HUES6 (cell line): ENCODE measurements at regions not wholly inside any gene's neighbourhood (a gene's known extent, or its start where the extent isn't known, plus 50 kb on each side); places are given as distances from the start of the nearest gene placed in this dataset.
"Not testable (repeated sequence)": the region's sequence is repeated elsewhere in the genome, so short reads cannot be mapped to it uniquely, and the experiment has no call there.

Source experiments
- H3K27ac ChIP-seq: 2 replicates; pipeline ENCODE4 v1.7.0; 2013; ENCODE audit warnings: low read depth, mild to moderate bottlenecking, low read length, inconsistent platforms
- H3K27me3 ChIP-seq: 2 replicates; pipeline ENCODE4 v1.6.1; 2013; ENCODE audit warnings: low read length; ENCODE audit not compliant: control insufficient read depth, insufficient read depth
- H3K36me3 ChIP-seq: 2 replicates; pipeline ENCODE4 v1.6.1; 2013; ENCODE audit warnings: low read length; ENCODE audit not compliant: control insufficient read depth, insufficient read depth
- H3K4me1 ChIP-seq: 2 replicates; pipeline ENCODE4 v1.6.1; 2013; ENCODE audit warnings: low read length; ENCODE audit not compliant: control insufficient read depth, insufficient read depth
- H3K4me3 ChIP-seq: 2 replicates; pipeline ENCODE4 v1.5.1; 2013; ENCODE audit warnings: low read depth, low read length
- H3K9ac ChIP-seq: one replicate; pipeline ENCODE4 v1.6.1; 2013; ENCODE audit warnings: mild to moderate bottlenecking, low read length
- H3K9me3 ChIP-seq: 2 replicates; pipeline ENCODE4 v1.6.1; 2013; ENCODE audit warnings: low read depth, low read length; ENCODE audit not compliant: control insufficient read depth, insufficient read depth

DNA sequence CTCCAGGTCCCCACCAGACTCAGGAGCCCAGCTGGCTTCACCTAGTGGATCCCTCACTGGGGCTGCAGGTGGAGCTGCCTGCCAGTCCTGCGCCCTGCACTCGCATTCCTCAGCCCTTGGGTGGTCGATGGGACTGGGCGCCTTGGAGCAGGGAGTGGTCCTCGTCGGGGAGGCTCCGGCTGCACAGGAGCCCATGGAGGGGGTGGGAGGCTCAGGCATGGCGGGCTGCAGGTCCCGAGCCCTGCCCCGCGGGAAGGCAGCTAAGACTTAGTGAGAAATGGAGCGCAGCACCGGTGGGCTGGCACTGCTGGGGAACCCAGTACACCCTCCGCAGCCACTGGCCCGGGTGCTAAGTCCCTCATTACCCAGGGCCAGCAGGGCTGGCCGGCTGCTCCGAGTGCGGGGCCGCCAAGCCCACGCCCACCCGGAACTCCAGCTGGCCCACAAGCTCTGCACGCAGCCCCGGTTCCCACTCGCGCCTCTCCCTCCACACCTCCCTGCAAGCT lies 203.4 kb downstream of the DSC3 start:
- not testable (repeated sequence) for H3K27ac ChIP-seq, H3K36me3 ChIP-seq, H3K4me3 ChIP-seq, H3K9ac ChIP-seq, H3K4me1 ChIP-seq, H3K27me3 ChIP-seq, H3K9me3 ChIP-seq

DNA sequence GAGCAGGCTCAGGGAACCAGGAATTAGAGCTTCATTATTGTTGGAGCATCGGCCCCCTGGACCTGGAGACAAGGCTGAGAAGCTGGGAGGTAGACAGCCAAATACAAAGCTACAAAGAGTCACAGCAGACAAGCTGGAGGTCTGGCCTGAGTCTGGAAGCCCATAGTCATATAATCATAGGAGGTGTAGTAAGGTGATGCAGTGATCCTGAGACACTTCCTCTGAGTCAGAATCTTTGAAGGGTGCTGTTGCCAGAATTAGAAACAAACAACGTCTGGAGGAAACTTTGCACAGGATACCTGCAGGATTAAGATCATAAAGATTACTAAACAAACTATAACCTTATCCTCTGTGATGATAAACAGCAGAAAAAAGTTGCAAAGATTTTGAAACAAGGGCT lies 213.8 kb downstream of the DSC3 start:
- H3K36me3 ChIP-seq: no peaks in the 10 kb centered on the region
- H3K9me3 ChIP-seq: no peaks in the 10 kb centered on the region
- no peak overlapping the region for H3K27ac ChIP-seq
- H3K9ac ChIP-seq: no peak overlapping the region
- H3K4me1 ChIP-seq: no peaks in the 10 kb centered on the region
- no peak overlapping the region for H3K4me3 ChIP-seq
- H3K27me3 ChIP-seq: no peaks in the 10 kb centered on the region

GRCh38 chr18:30819619-30820018 lies 222.9 kb downstream of the DSC3 start:
- Histone ChIP-seq H3K36me3 (no peaks in the 10 kb centered on the region), H3K27me3 (no peaks in the 10 kb centered on the region), H3K9ac (no peak overlapping the region), H3K27ac (no peak overlapping the region), H3K4me3 (no peak overlapping the region), H3K4me1 (no peaks in the 10 kb centered on the region), H3K9me3 (peaks cover 20% of the 10 kb centered on the region)

GRCh38 chr18:30814446-30814845 lies 228.1 kb downstream of the DSC3 start:
- Histone ChIP-seq H3K4me1 (no peaks in the 10 kb centered on the region), H3K27me3 (no peaks in the 10 kb centered on the region), H3K27ac (no peak overlapping the region), H3K9ac (no peak overlapping the region), H3K9me3 (peaks cover 24% of the 10 kb centered on the region), H3K36me3 (no peaks in the 10 kb centered on the region), H3K4me3 (no peak overlapping the region)

GRCh38 chr18:30811580-30811979 lies 231.0 kb downstream of the DSC3 start:
- Histone ChIP-seq H3K36me3 (no peaks in the 10 kb centered on the region), H3K4me3 (no peak overlapping the region), H3K9ac (no peak overlapping the region), H3K27me3 (no peaks in the 10 kb centered on the region), H3K4me1 (no peaks in the 10 kb centered on the region; the same call in 1 of the 2 replicates), H3K27ac (no peak overlapping the region), H3K9me3 (peaks cover 19% of the 10 kb centered on the region)

GRCh38 chr18:30810580-30810979 lies 232.0 kb downstream of the DSC3 start:
- Histone ChIP-seq H3K27me3 (no peaks in the 10 kb centered on the region), H3K4me1 (no peaks in the 10 kb centered on the region; the same call in 1 of the 2 replicates), H3K36me3 (no peaks in the 10 kb centered on the region), H3K9ac (no peak overlapping the region), H3K9me3 (peaks cover 13% of the 10 kb centered on the region), H3K4me3 (no peak overlapping the region), H3K27ac (no peak overlapping the region)

DNA sequence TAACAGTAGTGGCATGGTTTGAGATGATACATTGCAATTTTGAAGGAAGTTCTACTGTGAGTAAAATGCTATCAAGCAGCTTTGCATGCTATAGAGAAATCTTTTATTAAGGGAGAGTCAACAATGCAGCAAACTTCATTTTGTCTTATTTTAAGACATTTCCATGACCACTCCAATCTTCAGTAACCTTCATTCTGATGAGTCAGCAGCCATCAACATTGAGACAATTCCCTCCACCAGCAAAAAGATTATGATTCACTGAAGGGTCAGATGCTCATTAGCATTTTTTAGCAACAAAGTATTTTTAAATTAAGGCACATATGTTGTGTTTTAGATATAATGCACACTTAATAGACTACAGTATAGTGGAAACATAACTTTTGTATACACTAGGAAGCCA lies 235.7 kb downstream of the DSC3 start:
- H3K36me3 ChIP-seq: no peaks in the 10 kb centered on the region
- H3K4me3 ChIP-seq: no peak overlapping the region
- H3K27me3 ChIP-seq: no peaks in the 10 kb centered on the region
- H3K4me1 ChIP-seq: no peaks in the 10 kb centered on the region; the same call in 1 of the 2 replicates
- H3K27ac ChIP-seq: no peak overlapping the region
- no peak overlapping the region for H3K9ac ChIP-seq
- H3K9me3 ChIP-seq: peaks cover 4% of the 10 kb centered on the region; the same call in 1 of the 2 replicates

GRCh38 chr18:30800800-30801199 lies 241.7 kb downstream of the DSC3 start:
- no peaks in the 10 kb centered on the region for H3K27me3 ChIP-seq
- no peak overlapping the region for H3K4me3 ChIP-seq
- no peak overlapping the region for H3K27ac ChIP-seq
- H3K36me3 ChIP-seq: no peaks in the 10 kb centered on the region
- peaks cover 3% of the 10 kb centered on the region; the same call in 1 of the 2 replicates for H3K9me3 ChIP-seq
- H3K4me1 ChIP-seq: no peaks in the 10 kb centered on the region
- no peak overlapping the region for H3K9ac ChIP-seq

DNA sequence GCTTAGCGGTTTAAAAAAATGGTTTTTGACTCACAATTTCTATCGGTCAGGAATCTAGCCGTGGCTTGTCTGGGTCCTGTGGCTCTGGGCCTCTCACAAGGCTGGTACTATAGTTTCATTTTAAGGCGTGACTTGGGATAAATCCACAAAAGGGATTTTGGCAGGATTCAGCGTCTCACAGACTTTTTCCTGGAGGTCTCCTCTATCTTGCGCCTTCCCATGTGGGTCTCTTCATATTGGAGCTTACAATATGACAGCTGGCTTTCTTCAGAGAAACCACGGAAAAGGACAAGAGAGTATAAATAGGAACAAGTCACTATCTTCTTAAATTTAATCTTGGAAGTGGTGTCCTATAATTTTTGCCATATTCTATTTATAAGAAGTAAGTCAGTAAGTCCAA lies 250.5 kb downstream of the DSC3 start:
- Histone ChIP-seq H3K27me3 (no peaks in the 10 kb centered on the region), H3K4me1 (no peaks in the 10 kb centered on the region), H3K4me3 (no peak overlapping the region), H3K9me3 (0 out of 2 replicates have a peak, but pooled peaks cover 4% of the 10 kb centered on the region), H3K9ac (no peak overlapping the region), H3K36me3 (no peaks in the 10 kb centered on the region), H3K27ac (no peak overlapping the region)

DNA sequence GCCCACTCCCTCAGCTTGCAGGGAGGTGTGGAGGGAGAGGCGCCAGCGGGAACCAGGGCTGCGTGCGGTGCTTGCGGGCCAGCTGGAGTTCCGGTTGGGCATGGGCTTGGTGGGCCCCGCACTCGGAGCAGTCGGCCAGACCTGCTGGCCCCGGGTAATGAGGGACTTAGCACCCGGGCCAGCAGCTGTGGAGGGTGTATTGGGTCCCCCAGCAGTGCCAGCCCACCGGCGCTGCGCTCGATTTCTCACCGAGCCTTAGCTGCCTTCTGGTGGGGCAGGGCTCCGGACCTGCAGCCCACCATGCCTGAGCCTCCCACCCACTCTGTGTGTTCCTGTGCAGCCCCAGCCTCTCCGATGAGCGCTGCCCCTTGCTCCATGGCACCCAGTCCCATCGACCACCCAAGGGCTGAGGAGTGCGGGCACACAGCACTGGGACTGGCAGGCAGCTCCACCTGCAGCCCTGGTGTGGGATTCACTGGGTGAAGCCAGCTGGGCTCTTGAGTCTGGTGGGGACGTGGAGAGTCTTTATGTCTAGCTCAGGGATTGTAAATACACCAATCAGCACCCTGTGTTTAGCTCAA lies 254.0 kb downstream of the DSC3 start:
- H3K36me3 ChIP-seq, H3K4me3 ChIP-seq, H3K27ac ChIP-seq, H3K4me1 ChIP-seq, H3K9ac ChIP-seq, H3K27me3 ChIP-seq: not testable (repeated sequence)
- peaks cover 21% of the 10 kb centered on the region for H3K9me3 ChIP-seq

GRCh38 chr18:30787410-30787809 lies 255.1 kb downstream of the DSC3 start:
- peaks cover 31% of the 10 kb centered on the region for H3K9me3 ChIP-seq
- no peaks in the 10 kb centered on the region for H3K36me3 ChIP-seq
- H3K27ac ChIP-seq: no peak overlapping the region
- no peak overlapping the region for H3K9ac ChIP-seq
- no peaks in the 10 kb centered on the region for H3K4me1 ChIP-seq
- H3K4me3 ChIP-seq: no peak overlapping the region
- H3K27me3 ChIP-seq: no peaks in the 10 kb centered on the region
